Posterior cingulate gyrus (tissue), 11 donors: ENCODE measurements at regions not wholly inside any gene's neighbourhood (a gene's known extent, or its start where the extent isn't known, plus 50 kb on each side); places are given as distances from the start of the nearest gene placed in this dataset.
"Not testable (repeated sequence)": the region's sequence is repeated elsewhere in the genome, so short reads cannot be mapped to it uniquely, and the experiment has no call there.

Experiments used
- DNase-seq, 10 donors: peaks; one replicate each; pipeline versions ENCODE4 v3.0.0 to v3.0.0-alpha.2; 2020 to 2021; ENCODE audit warnings: mixed read lengths in 3 of 10
- intact Hi-C: fragments of 100-400 bp; cut with DNase I; formaldehyde crosslinking; loops from one replicate; pipeline ENCODE4 v1.15.1; 2023

DNA sequence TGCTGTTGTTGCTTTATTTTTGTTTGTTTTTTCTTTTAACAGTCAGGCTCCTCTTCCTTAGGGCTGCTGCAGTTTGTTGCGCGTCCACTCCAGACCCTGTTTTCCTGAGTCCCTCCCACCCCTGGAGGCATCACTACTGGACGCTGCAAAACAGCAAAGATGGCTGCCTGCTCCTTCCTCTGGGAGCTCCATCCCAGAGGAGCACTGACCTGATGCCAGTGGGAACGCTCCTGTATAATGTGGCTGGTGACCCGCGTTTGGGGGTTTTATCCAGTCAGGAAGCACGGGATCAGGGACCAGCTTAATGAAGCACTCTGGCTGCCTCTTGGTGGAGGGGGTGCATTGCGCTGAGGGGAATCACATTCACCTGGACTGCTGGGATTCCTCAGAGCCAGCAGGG is 1005.6 kb downstream of the CDH8 start:
- intact Hi-C loops: no loop called here
- peak in 3 of 10 donors; percentile 26 to 59 (median 52) for DNase-seq

DNA sequence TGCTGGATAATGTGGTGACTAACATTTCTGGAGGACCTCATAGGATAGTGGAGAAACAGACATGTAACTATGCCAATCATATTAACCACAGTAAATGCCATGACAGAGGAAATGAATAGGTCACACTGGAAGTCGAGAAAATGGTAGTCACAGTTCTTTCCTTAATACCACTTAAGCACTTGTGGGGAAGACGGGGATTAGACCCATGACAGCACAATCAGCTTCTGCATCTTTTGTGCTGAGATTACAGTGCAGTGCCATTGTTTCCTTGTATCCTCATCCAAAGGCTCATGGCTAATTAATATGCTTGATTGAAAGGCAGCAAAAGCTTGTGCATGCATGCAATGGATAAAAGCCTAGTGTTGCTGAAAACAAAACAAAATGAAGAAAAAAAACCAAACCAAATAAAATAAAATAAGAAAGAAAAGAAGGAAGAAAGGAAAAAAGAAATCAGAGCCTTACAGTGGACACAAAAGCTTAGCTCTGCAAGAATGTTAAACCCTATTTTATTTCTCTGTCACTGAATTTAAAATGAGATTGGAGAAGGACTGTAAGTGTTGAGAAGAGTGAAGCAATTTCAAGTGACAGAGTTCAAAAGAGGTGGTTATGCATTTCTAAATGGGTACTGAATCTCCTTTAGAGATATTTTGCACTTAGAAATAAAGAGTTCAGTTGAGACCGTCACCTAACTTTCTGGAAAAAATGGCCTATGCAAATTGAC is 1011.9 kb downstream of the CDH8 start:
- intact Hi-C loops: no loop called here

DNA sequence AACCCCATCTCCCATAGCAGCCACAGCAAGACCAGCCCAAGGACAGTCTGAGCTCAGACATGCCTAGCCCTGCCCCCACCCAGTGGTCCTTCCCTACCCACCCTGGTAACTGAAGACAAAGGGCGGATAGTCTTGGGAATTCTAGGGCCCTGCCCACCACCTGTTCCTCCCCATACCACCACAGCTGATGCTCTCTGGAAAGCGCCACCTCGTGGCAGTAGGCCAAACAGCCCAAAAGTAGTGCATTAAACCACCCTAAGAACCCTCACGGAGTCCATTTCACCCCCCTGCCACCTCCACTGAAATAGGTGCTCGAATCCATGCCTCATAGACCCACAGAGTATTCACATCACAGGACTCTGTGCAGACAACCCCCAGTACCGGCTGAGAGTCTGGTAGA is 1021.4 kb downstream of the CDH8 start:
- DNase-seq: peak in 1 of 10 donors; percentile 11
- intact Hi-C loops: no loop called here

More for the DNA sequence above, 1011.9 kb downstream of the CDH8 start:
- no peak for DNase-seq

DNA sequence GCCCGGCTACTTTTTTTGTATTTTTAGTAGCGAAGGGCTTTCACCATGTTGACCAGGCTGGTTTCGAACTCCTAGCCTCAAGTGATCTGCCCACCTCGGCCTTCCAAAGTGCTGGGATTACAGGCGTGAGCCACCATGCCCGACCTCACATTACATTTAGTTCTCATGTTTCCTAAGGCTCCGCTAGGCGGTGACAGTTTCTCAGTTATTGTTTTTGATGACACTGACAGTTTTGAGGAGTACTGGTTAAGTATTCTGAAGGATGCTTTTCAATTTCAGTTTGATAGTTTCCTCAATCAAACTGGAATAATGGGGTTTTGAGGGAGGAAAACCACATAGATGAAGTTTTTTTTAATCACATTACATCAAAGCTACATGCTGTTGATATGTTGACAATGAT is 1028.5 kb downstream of the CDH8 start:
- no peak for DNase-seq
- intact Hi-C loops: no loop called here

DNA sequence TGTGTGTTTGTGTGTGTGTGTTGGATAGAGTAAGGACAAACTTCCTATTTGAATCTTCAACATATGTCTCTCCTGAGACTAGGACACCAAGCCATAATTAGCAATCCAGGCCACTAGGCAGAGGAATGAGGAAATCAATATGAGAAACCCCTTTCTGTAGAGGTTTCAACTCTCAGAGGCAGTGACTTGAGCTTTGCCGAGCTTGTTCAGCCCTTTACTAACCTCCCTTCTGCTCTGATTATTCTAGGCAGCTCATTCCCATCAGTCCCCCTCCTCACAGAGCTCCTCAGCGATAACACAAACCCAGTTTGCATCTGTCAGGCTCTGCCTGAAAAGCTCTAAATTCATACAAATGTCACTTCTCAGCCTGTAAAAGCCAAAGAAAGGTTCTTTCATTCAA is 1030.3 kb downstream of the CDH8 start:
- no peak for DNase-seq
- intact Hi-C loops: no loop called here

DNA sequence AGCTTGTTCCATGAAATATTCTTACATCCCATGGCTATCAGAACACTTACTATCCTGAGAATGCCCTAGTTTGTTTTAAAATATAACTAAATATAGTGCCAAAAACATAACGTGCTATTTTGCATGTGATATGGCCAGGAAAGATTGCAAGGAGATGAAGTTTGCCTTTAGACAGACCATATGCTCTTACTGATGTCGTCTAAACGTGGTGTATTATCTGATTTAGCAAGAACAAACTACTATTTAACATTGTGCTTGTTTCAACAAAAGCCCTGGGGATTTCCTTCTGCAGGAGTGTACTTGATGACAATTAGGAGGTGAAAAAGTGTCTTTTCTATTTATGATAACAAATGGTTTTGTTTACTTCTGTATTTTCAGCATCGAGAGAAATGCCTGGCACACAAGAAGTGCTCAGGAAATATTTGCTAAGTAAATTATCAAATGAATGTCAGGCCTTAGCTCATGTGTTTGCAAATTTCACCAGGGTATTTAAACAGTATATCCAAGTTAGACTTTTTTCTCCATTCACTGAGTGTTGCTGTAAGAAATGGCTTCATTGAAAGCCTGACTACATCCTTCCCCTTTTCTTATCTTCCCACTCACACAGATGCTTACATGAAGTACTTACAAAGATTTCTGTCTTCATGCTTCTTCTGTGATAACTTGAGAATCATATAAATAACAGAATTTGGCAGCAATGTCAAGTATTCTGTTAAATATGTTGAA is 1033.6 kb downstream of the CDH8 start:
- DNase-seq: no peak
- intact Hi-C loops: no loop called here

DNA sequence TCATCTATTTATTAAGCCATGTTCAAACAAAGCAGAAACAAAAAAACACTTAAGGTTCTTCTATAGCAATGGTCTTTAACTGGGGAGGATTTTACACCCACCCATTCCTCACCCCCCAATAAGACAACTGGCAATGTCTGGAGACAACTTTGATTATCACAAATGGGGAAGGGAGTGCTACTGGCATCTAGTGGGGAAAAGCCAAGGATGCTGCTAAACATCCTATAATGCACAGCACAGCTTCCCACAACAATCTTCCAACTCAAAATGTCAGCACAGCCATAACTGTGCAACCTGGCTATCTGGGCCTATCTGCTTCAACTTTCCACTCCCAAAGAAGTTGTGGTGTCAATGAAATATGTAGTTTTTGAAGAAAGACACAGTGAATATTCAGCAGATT is 1044.4 kb downstream of the CDH8 start:
- intact Hi-C loops: no loop called here
- DNase-seq: no peak

DNA sequence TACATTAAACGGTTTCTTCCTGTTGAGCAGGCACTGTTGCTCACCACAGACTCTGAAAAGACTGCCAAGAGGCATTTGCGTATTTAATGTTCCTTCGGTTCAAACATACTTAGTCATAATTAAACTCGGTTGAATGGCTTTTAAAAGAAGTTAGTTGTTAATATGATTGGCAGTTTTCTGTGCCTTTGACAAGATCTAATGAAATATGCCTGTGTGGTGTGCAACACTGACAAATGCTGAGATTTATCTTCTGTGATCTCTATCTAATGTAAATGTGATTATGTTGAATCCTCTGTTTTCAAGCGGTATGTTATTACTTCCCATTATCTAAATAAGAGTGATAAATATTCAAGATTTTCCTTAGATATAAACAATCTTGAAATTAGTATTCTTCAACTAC is 1046.6 kb downstream of the CDH8 start:
- DNase-seq: no peak
- intact Hi-C loops: no loop called here

DNA sequence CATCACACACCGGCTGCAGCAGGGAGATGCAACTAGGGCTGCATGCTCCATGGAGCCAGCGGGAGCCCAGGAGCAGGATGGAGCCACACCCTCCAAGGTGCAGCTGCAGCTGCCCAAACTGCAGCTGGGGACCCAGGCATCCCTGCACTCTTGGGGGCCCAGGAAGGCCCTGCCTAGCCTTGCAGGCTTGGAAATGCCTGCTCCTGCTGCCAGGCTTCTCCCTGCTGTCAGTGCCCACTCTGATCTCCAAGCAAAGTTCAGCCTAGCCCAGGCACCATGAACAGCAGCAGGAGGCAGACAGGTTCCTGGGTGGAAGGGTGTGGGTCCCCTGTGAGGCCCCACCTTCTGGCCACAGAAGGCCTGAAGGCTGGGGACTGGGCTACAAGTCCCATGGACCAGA is 1057.1 kb downstream of the CDH8 start:
- intact Hi-C loops: no loop called here
- DNase-seq: no peak

DNA sequence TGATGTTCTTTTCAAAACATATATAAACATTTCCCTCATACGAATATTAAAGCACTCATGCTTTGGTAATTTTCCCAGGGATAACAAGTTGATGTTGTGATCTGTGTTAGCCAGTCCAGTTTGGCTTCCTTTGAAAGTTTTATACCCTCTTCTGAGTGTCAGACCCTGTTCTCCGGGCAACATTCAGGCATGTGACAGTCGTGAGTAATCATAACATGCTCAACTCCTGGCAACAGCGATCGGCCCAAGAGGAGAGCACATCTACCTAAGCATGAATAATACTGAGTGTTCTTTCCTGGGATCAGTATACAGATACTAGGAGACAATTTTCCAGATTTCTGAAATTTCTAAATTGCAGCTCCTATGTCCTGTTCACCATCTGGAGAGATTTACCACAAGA is 1086.4 kb downstream of the CDH8 start:
- intact Hi-C loops: no loop called here
- DNase-seq: no peak

DNA sequence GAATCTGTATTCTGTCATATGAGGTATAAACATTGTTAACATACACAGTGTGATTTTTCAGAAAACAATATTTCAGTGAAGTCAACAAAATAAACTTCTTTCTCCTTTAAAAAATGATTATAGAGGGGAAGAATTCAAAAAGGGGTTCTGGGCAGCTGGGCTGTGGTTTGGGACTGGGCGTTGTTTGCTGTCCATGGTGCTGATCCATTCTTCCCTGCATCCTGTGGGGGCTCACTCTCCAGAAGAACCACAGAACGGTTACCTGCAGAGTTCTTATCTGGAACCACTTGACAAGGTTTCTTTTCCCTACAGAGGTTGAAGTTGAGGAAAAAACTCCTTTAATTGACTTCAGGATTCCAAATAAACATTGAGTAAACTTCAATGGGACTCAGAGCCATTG is 1091.0 kb downstream of the CDH8 start:
- no peak for DNase-seq
- intact Hi-C loops: no loop called here

DNA sequence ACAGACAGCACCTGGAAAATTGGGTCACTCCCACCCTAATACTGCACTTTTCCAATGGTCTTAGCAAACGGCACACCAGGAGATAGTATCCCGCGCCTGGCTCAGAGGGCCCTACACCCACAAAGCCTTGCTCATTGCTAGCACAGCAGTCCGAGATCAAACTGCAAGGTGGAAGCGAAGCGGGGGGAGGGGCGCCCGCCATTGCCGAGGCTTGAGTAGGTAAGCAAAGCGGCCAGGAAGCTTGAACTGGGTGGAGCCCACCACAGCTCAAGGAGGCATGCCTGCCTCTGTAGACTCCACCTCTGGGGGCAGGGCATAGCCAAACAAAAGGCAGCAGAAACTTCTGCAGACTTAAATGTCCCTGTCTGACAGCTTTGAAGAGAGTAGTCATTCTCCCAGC is 1100.0 kb downstream of the CDH8 start:
- DNase-seq: not testable (repeated sequence)

DNA sequence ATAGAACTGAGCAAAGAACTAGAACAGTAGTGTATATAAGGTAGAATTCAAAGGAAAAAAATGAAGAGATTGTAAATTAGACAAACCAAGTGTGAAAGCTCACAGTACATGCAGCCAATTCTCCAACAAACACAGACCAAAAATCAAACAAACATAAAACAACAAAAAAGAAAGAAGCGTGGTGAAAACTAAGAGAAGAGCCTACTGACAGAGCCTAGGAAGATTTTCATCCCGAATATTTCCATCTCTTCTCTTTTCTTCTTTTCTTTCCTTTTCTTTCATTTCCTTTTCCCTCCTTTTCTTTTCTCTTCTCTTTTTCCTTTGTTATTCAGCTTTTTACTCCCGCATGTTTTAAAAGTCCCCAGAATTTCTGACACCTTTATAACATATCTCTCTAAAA is 1103.6 kb downstream of the CDH8 start:
- intact Hi-C loops: no loop called here

More for the DNA sequence above, 1100.0 kb downstream of the CDH8 start:
- intact Hi-C loops: not testable (repeated sequence)

DNA sequence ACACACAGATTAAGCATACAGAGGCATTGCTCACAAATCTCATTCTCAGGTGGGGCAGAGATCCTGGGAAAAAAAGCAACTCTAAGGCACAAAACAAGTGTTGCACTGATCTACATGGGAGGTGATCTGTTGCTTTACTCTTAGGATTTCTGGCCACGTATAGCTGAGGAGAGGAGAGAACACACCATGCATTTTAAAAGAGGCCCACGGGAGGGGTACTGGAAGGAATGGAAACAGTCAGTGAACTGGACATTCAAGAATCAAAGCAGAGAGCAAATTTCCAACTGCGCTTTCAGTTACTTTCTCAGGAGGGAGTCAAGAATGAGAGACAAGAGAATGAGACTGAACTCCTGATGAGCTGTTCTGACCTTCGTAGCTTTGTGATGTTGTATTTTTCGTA is 1105.9 kb downstream of the CDH8 start:
- intact Hi-C loops: no loop called here
- no peak for DNase-seq

More for the DNA sequence above, 1103.6 kb downstream of the CDH8 start:
- DNase-seq: no peak

DNA sequence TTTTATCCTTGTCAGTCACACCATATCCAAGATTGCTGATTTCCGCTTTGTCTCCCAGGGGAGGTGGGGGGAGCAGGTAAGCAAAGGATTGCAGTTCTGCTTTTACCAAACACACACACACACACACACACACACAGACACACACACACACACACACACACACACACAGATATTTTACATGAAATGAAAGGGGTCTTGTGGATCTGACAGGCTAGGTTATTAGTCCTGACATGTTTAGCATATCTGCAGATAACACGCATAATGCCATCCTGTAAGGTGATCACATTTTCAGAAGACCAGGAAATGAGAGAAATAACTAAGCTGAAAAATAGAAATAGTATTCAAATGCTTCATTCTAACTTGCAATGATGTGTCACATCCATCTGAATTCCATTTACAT is 1113.3 kb downstream of the CDH8 start:
- intact Hi-C loops: no loop called here
- DNase-seq: no peak

DNA sequence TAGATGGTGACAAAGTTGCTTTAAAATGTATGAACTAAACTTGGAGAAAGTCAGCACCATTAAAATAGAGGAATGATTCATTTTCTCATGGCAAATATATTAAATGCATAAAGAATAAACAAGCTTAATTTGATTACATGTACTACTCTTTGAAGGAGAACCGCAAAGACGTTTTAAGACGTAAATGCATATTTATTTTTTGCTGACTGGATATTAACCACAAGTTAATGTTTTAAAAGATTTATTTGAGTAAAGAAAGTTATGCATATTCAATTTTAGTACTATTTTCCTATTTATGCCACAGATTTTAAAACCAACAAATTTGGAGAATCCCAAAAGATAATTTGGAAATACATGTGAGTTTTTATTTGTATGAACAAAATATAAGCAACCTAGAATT is 1121.9 kb downstream of the CDH8 start:
- DNase-seq: no peak
- intact Hi-C loops: no loop called here

DNA sequence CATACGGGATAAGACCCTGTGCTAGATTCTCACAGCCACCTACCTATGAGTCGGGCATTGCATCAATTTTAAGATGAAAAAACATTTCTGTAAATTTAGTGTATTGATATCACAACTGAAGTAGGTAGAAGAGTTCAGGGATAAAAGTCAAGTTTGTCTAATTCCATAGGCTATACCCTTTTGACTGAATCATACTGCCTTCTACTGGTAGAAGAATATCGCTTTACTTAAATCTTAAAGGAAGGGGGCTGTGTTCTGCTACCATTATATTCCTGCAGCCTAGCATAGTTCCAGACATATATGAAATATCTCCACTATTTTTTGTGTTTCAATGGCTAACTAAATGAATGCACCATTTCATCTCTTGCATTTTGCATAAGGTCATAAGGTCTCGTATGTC is 1128.6 kb downstream of the CDH8 start:
- intact Hi-C loops: no loop called here
- no peak for DNase-seq

DNA sequence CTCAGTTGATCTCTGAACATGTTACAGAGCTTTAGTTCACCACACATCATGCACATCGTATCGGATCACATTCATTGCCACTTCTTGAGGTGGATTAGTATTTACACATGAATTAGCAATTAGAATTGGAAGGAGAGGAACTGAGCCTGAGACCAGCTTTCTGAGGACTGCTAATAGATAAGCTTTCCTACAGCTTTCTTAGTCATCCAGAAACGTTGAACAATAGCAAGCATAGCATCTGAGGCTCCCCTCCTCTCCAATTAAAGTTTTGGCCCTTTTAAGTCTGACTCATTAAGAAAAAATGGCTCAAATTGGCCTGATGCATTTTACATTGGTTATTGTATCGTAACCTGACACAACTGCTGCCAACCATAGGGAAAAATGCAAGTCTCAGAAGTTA is 1130.4 kb downstream of the CDH8 start:
- intact Hi-C loops: no loop called here
- DNase-seq: no peak

DNA sequence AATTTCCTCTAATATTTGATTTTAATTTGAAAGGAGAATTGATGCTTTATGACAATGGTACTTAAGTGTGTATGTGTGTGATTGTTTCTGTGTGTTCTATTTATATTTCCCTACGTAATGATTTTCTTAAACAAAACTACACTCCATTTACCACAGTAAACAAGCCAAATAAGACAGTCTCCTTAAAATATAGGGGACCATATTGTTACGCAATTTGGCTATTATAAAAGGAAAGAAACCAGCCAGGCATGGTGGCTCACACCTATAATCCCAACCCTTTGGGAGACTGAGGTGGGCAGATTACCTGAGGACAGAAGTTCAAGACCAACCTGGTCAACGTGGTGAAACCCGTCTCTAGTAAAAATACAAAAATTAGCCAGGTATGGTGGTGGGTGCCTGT is 1134.1 kb downstream of the CDH8 start:
- intact Hi-C loops: no loop called here
- no peak for DNase-seq

DNA sequence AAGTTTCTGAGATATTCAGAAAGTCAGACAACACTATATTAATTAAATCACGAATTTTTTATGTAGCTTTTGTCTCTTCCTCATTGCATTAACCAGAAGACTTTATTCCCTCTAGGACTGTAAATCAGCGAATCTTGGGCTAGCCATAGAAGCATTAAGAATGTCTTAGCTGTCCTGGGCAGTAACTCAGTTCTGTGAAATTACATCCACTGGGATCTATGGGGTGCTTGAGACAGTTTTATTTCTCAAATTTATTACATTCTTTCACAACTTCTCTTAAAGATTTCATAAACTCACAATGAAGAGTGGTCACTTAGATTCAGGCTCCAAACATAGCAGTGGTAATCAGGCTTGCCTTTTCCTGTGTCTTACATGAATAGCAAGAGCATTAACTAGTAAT is 1153.4 kb downstream of the CDH8 start:
- intact Hi-C loops: no loop called here
- no peak for DNase-seq

DNA sequence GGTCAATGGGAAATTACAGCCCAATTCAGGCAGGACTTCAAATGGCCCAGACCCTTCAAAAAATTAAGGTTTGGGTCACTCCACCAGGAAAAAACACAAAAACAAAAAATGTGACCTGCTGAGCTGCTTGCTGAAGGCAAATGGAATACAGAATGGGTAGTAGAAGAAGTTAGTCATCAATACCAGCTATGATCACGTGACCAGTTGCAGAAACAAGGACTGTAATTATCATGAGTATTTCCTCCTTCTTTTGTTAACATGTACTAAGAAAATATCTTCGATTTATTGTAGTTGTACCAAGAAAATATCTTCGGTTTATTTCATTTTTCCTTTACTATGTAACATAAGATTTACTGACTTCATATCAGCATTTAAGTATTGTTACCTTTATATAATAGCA is 1183.6 kb downstream of the CDH8 start:
- intact Hi-C loops: no loop called here
- no peak for DNase-seq

DNA sequence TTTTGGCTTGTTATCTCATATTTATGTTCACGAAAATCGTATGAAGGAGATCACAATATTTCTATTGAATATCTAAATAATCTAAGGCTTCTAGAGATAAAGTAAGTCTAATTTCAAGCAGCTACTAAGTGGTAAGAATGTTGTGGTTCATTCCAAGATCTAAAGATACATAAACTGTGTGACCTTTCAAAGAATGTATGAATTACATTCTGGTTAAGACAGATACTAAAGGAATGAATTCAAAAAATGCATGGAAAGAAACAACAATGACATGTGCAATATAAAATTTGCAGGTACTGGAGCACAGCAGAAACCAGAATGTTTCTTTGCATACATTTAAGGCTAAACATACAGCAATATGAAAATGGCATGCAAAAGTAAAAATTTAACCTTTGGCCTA is 1214.6 kb downstream of the CDH8 start:
- no peak for DNase-seq
- intact Hi-C loops: no loop called here
